ENCODE measurements at regions not wholly inside any gene's neighbourhood (a gene's known extent, or its start where the extent isn't known, plus 50 kb on each side); places are given as distances from the start of the nearest gene placed in this dataset.

DNA sequence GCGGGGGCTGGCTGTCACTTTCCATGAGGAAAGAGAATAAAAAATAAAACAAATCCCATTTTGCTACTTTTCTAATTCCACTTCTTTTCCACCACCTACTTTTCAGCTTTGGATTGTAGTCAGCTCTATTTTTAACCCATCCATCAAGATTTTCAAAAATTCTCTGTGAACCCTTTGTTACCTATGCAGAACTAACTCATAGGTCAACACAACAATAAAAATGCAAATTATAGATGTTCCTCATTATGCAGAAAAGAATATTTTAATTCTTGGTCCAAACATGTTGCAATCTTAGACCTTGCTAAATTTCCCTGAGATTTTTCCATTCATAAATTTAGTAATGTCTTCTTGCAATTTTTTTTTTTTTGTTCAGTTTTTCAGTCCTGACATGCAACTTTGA lies 454.5 kb downstream of the ADAMTS20 start:
- no peak for DNase-seq (ENCODE audit: low spot score)

DNA sequence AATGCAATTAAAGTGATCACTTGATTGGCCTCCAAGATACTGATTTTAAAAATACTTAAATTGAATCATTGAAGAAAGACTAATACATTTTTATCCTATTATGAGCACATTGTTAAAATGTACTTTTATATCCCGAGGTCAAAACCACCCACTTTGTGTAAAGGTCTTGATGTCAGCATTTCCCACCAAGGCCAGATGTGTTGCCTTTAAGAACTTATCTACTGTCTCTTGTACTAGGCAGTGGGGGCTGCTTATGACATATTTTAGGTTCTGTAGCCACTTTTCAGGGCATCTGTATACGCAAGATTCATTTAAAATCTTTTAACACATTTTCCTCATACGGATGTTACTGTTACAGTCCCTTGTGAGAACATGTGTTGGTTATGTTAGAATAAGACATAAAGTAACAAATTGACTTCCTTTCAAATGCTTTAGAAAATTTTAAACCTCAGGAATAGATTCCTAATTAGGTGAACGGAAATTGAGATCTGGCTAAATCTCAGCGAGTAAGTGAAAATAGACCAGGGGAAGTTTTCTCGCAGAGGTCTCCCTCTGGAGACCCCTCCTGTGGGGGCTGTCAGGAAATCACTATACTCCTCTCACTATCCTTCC lies 456.2 kb downstream of the ADAMTS20 start:
- DNase-seq (ENCODE audit: low spot score) = no peak

- DNase-seq (ENCODE audit: low spot score) = no peak
Measured at GRCh38 chr12:43094886-43095575, 457.0 kb downstream of the ADAMTS20 start.

GRCh38 chr12:43090981-43091380 lies 461.0 kb downstream of the ADAMTS20 start:
- DNase-seq (ENCODE audit: low spot score) = no peak

DNA sequence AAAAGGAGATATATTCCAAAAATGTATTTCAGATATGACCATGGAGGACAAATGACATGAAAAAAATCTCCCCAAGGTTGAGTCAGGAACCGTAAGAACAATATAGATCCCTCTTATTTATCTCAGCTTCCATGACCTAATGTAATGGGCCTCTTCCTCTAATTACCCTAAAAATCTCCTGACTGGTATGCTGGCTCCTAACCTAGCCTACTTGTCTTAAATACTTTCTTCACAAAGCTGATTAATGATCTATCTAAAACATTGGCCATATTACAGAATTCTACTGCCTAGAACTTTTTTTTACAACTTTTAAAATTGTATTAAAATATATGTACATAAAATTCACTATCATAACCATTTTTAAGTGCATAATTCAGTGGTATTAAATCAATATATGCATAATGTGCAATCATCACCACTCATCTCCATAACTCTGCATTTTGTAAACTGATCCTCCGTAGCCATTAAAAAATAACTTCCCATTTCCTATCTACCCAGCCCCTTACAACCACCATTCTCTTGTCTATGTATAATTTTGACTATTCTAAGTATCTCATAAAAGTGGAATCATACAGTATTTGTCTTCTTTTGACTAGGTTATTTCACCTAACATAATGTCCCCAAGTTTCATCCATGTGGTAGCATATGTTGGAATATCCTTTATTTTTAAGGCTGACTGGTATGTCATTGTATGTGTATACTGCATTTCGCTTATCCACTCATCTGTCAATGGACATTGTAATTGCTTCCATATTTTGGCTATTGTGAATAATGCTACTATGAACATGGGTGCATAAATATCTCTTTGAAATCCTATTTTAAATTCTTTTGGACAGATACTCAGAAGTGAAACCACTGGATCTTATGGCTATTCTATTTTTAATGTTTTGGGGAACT lies 464.6 kb downstream of the ADAMTS20 start:
- no peak for DNase-seq (ENCODE audit: low spot score)

- DNase-seq (ENCODE audit: low spot score) = no peak
Measured at GRCh38 chr12:43079476-43079875, 472.5 kb downstream of the ADAMTS20 start.

DNA sequence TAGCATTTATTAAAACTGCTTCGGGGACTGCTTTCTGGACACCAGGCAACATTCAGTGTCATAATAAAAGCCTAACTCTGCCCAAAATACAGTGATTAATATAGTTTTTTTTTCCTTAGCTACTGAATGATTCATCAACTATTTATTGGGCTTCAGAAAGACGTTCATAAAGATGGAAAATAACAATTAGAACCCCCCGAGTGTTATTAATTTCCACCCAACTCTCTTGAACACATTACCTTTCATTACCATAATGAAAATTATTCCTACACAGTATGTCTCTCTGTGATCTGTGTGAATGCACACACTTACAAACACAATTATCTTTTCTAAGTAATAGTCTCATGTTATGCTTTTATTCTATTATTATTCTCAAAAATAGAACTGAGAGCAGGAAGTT lies 473.0 kb downstream of the ADAMTS20 start:
- DNase-seq (ENCODE audit: low spot score) = no peak

GRCh38 chr12:43072431-43072830 lies 479.6 kb downstream of the ADAMTS20 start:
- DNase-seq (ENCODE audit: low spot score) = no peak

GRCh38 chr12:43069768-43070221 lies 480.2 kb upstream of the PRICKLE1 start:
- DNase-seq (ENCODE audit: low spot score) = no peak

GRCh38 chr12:43066471-43066870 lies 476.9 kb upstream of the PRICKLE1 start:
- no peak for DNase-seq (ENCODE audit: low spot score)

- DNase-seq (ENCODE audit: low spot score) = no peak
Measured at GRCh38 chr12:43063650-43064049, 474.1 kb upstream of the PRICKLE1 start.

DNA sequence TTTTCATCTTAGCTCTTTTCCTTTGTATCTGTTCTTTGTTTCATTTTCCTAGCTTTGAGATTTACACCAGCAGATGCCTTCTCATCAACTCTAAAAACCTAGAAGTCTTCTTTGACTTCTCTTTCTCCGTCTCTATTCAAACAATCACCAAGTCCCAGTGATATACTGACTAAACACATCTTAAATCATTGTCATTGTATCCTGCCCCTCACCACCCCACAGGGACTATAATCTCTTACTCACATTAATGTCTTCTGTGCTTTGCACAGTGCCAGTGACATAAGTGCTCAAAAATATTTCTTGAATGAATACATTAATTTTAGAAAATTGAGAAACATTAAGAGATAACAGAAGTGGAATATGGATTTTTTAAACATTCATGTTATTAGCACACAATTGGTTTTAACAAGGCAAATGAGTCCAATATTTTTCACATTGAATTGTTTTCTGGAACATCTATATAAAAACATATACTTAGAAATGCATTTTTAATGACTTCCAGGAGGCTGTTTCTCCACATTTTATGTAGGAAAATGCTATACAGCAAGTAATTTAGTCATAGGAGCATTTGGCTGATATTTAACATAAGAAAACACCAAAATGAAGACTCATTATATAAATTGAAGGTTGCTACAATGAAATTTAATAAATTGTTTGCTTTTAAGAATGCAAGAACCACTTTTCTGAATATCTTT lies 472.8 kb upstream of the PRICKLE1 start:
- no peak for DNase-seq (ENCODE audit: low spot score)

GRCh38 chr12:43060742-43061141 lies 471.2 kb upstream of the PRICKLE1 start:
- DNase-seq (ENCODE audit: low spot score) = no peak

DNA sequence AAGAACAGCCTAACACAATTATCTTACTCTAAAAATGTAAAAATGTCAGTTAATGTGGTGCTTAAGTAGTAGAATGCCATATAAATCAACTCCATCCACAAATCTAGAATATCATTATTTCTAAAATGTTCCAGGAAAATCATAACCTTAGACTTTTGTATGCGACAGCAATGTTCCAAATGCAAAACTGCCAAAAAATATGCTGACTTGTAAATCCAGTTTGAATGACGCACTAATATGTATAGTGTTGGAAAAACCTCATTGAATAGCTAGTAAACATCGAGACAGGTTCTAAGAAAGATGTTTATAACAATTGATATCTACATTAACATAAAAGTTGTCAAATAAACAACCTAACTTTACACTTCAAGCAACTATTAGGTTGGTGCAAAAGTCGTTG lies 469.1 kb upstream of the PRICKLE1 start:
- DNase-seq (ENCODE audit: low spot score) = no peak

DNA sequence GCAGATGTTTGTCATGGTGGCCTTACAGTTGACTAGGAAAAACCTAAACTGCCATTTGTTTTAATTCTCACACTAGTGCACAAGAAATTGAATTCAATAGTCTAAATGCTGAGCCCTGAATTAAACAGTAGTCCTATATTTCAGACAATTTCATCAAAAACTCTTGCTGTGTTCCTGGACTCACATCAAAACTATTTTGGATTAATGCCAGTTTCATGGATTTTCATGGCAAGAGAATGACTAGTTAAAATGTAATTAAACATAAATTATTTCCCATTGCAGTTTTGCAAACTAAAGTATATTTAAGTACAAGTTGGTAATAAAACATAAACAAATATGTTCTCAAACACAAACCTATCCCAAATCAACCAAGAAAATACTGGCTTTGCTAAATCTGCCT lies 468.0 kb upstream of the PRICKLE1 start:
- DNase-seq (ENCODE audit: low spot score) = no peak

DNA sequence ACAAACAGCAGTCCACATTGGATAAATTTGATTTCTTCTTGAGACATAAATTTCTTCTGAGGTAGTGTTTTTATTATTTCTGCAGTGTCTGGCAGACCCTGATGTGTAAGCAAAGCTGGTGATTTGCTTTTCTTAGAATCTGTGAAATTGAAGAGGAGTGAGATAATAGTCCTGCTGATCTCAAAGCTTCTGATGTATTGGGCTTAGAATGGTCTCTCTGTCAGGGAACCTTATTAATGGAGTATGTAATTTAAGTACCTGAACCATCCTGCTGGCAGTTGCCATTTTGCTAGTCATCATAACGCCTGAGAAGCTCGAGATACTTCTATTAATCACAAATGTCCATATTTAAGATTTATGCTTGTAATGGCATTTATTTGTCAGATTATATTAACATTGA lies 464.5 kb upstream of the PRICKLE1 start:
- no peak for DNase-seq (ENCODE audit: low spot score)

DNA sequence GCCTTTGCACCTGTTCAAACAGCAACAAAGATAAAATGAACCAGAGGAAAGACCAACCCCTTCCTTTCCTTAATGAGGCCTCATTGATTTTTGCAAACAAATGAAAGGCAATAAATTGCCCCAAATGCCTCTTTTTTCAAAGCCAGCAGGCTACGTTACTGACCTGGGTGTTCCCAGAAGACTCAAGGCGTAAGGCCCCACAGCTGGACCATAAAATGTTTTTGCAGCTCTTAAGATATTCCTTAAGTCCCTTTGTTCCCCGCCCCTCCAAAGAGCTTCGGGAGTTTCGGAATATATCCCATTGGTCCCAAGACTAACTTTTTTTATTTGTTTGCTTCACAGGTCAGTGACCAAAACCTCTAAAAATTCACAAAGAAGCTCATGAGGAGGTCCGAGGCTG lies 462.9 kb upstream of the PRICKLE1 start:
- no peak for DNase-seq (ENCODE audit: low spot score)

DNA sequence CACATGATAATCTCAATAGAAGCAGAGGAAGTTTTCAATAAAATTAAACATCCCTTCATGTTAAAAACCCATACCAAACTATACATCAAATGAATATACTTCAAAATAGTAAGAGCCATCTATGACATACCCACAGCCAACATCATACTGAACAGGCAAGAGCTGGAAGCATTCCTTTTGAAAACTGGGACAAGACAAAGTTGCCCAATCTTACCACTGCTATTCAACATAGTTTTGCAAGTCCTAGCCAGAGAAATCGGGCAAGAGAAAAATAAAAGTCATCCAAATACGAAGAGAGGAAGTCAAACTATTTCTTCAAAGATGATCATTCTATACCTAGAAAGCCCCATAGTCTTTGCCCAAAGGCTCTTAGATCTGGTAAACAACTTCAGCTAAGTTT lies 454.7 kb upstream of the PRICKLE1 start:
- no peak for DNase-seq (ENCODE audit: low spot score)

- no peak for DNase-seq (ENCODE audit: low spot score)
Measured at GRCh38 chr12:43038991-43039390, 449.4 kb upstream of the PRICKLE1 start.

DNA sequence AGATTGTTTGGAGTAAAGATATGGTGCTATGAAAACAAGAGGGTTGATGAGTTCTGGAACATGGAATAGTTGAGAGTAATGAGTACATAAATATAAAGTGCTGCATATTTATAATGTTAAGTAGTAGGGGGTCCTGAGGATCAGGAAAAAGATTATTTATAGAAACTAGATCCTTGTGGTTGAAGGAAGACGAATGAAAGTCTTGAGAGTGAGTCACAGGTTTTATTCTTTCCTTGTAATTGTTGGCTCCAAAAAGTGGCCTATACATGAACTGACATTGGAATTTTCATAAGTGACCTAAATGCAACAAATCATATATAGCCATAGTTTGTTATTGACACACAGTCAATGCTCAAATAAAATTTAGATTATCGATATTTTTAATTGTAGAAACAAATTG lies 440.4 kb upstream of the PRICKLE1 start:
- no peak for DNase-seq (ENCODE audit: low spot score)

GRCh38 chr12:43028826-43029225 lies 439.3 kb upstream of the PRICKLE1 start:
- no peak for DNase-seq (ENCODE audit: low spot score)

- DNase-seq (ENCODE audit: low spot score) = no peak
Measured at GRCh38 chr12:43022838-43023237, 433.3 kb upstream of the PRICKLE1 start.
